Gastroesophageal sphincter (tissue), 4 donors: ENCODE measurements at regions not wholly inside any gene's neighbourhood (a gene's known extent, or its start where the extent isn't known, plus 50 kb on each side); places are given as distances from the start of the nearest gene placed in this dataset.

Experiments used
- ATAC-seq: fragments of 150-250 bp; one replicate; pipeline ENCODE4 v1.9.1; 2016; ENCODE audit warnings: mild to moderate bottlenecking, moderate library complexity
- H3K27ac ChIP-seq, 4 donors: fragments of 200-600 bp; sonication (generic) in 3 of 4; 1 replicate in 3 of 4; 2 replicates in 1 of 4; pipeline ENCODE4 v1.5.1; 2016 to 2019
- H3K27me3 ChIP-seq: fragments of 200-600 bp; sonication (generic); one replicate; pipeline ENCODE4 v1.5.1; 2019
- H3K36me3 ChIP-seq, 2 donors: fragments of 200-600 bp; sonication (generic); one replicate each; pipeline ENCODE4 v1.5.1; 2019; ENCODE audit warnings: control low read depth in 1 of 2
- H3K4me1 ChIP-seq, 3 donors: fragments of 200-600 bp; sonication (generic); 1 replicate in 2 of 3; 2 replicates in 1 of 3; pipeline ENCODE4 v1.5.1; 2016 to 2019; ENCODE audit warnings: control low read depth in 2 of 3
- H3K4me3 ChIP-seq, 2 donors: fragments of 200-600 bp; sonication (generic); one replicate each; pipeline ENCODE4 v1.5.1; 2019; ENCODE audit warnings: mild to moderate bottlenecking in 1 of 2, moderate library complexity in 1 of 2
- H3K9me3 ChIP-seq, 3 donors: fragments of 200-600 bp; sonication (generic); one replicate each; pipeline ENCODE4 v1.5.1; 2017 to 2019; ENCODE audit warnings: control low read depth in 2 of 3
- CTCF ChIP-seq, 4 experiments: fragments of 200-600 bp in 2 of 4; fragments of 450-650 bp in 2 of 4; sonication (generic) in 1 of 4; IDR thresholded peaks; one replicate each; pipeline ENCODE4 v1.5.1; 2017 to 2019; ENCODE audit warnings: antibody characterized with exemption in 4 of 4, mild to moderate bottlenecking in 2 of 4, moderate library complexity in 2 of 4
- EP300 ChIP-seq: sonication (generic); formaldehyde crosslinking; IDR thresholded peaks from one replicate; pipeline ENCODE4 v1.6.1; 2017; ENCODE audit warnings: antibody characterized with exemption, mild to moderate bottlenecking
- POLR2A ChIP-seq, 2 donors: fragments of 450-650 bp; IDR thresholded peaks; one replicate each; pipeline ENCODE4 v1.6.1; 2017; ENCODE audit warnings: antibody characterized with exemption in 2 of 2, mild to moderate bottlenecking in 2 of 2, moderate library complexity in 1 of 2
- POLR2AphosphoS5 ChIP-seq: sonication (generic); formaldehyde crosslinking; IDR thresholded peaks from one replicate; pipeline ENCODE4 v1.6.1; 2017; ENCODE audit warnings: antibody characterized with exemption
- WGBS, 2 donors: methylation state at CpG; one replicate each; pipeline ENCODE4 v1.1.5; 2018; ENCODE audit warnings: low coverage in 1 of 2; 5-methylcytosine and 5-hydroxymethylcytosine counted together

GRCh38 chr10:28872587-28873165 is 195.4 kb downstream of the BAMBI start:
- no peaks in the 10 kb centered on the region for H3K27me3 ChIP-seq
- no peak for ATAC-seq
- no peak overlapping the region for H3K27ac ChIP-seq
- no peak for TF ChIP-seq CTCF (IDR thresholded peaks at IDR 0.05)
- no peak for TF ChIP-seq POLR2A (IDR thresholded peaks at IDR 0.05)
- TF ChIP-seq EP300: no peak
- TF ChIP-seq POLR2AphosphoS5: no peak
- WGBS, 2 donors: 80 to 90% methylated on average over 4 to 5 of the region's 5 CpGs
- no peaks in the 10 kb centered on the region for H3K36me3 ChIP-seq
- H3K4me3 ChIP-seq: no peak overlapping the region
- no peaks in the 10 kb centered on the region for H3K4me1 ChIP-seq
- no peaks in the 10 kb centered on the region for H3K9me3 ChIP-seq

GRCh38 chr10:28873540-28873939 is 196.2 kb downstream of the BAMBI start:
- H3K27me3 ChIP-seq: no peaks in the 10 kb centered on the region
- no peaks in the 10 kb centered on the region for H3K36me3 ChIP-seq
- no peaks in the 10 kb centered on the region for H3K4me1 ChIP-seq
- H3K27ac ChIP-seq: no peak overlapping the region
- no peak for ATAC-seq
- no peak overlapping the region for H3K4me3 ChIP-seq
- 94% methylated on average over 2 of the region's 4 CpGs; no CpG with 5 or more reads in 1 of the 2 donors for WGBS, 2 donors
- H3K9me3 ChIP-seq: no peaks in the 10 kb centered on the region
- no peak for TF ChIP-seq EP300
- TF ChIP-seq POLR2A (IDR thresholded peaks at IDR 0.05): no peak
- no peak for TF ChIP-seq POLR2AphosphoS5

- WGBS, 2 donors: 100% methylated on average over 1 of the region's 1 CpG
- H3K36me3 ChIP-seq: no peaks in the 10 kb centered on the region
- no peak for ATAC-seq
- TF ChIP-seq POLR2A (IDR thresholded peaks at IDR 0.05) (no peak), POLR2AphosphoS5 (no peak), CTCF (IDR thresholded peaks at IDR 0.05) (no peak), EP300 (no peak)
- no peaks in the 10 kb centered on the region for H3K9me3 ChIP-seq
- H3K27me3 ChIP-seq: no peaks in the 10 kb centered on the region
- no peak overlapping the region for H3K4me3 ChIP-seq
- peaks cover 0 to under 1% (median 0%) of the 10 kb centered on the region in 3 donors for H3K4me1 ChIP-seq
- no peak overlapping the region for H3K27ac ChIP-seq
Measured at GRCh38 chr10:28874210-28874609, 196.9 kb downstream of the BAMBI start.

GRCh38 chr10:28875549-28876081 is 198.3 kb downstream of the BAMBI start:
- 80 to 89% methylated on average over 2 to 11 of the region's 14 CpGs for WGBS, 2 donors
- Histone ChIP-seq H3K27ac (no peak overlapping the region), H3K27me3 (no peaks in the 10 kb centered on the region), H3K9me3 (no peaks in the 10 kb centered on the region), H3K4me1 (peaks cover 0 to 15% (median 5%) of the 10 kb centered on the region in 3 donors), H3K4me3 (no peak overlapping the region), H3K36me3 (no peaks in the 10 kb centered on the region)
- ATAC-seq: no peak
- TF ChIP-seq EP300 (no peak), POLR2A (IDR thresholded peaks at IDR 0.05) (no peak), CTCF (IDR thresholded peaks at IDR 0.05) (no peak)

- Histone ChIP-seq H3K4me3 (no peak overlapping the region), H3K9me3 (no peaks in the 10 kb centered on the region), H3K27me3 (no peaks in the 10 kb centered on the region), H3K36me3 (no peaks in the 10 kb centered on the region), H3K4me1 (peaks cover 0 to 19% (median 5%) of the 10 kb centered on the region in 3 donors), H3K27ac (no peak overlapping the region)
- WGBS, 2 donors: 61 to 78% methylated on average over 4 to 5 of the region's 5 CpGs
- ATAC-seq: no peak
- no peak for TF ChIP-seq EP300
- TF ChIP-seq POLR2A (IDR thresholded peaks at IDR 0.05): no peak
- TF ChIP-seq CTCF (IDR thresholded peaks at IDR 0.05): no peak
- no peak for TF ChIP-seq POLR2AphosphoS5
Measured at GRCh38 chr10:28878236-28878970, 201.1 kb downstream of the BAMBI start.
